Activated CD4-positive, alpha-beta T cell treated with anti-CD3 and anti-CD28 coated beads, Interleukin-2, amount 50 U/mL, for 24 hours (primary cell): ENCODE measurements at regions not wholly inside any gene's neighbourhood (a gene's known extent, or its start where the extent isn't known, plus 50 kb on each side); places are given as distances from the start of the nearest gene placed in this dataset.

Source experiments
- DNase-seq, 2 donors: peaks; one replicate each; pipeline ENCODE4 v3.0.0-alpha.2; 2020; ENCODE audit warnings: low read depth in 1 of 2, low spot score in 1 of 2

GRCh38 chr9:515665-516064 is 301.0 kb downstream of the DOCK8 start:
- DNase-seq = no peak

GRCh38 chr9:517993-518392 is 303.3 kb downstream of the DOCK8 start:
- DNase-seq = no peak

GRCh38 chr9:518540-518939 is 303.9 kb downstream of the DOCK8 start:
- no peak for DNase-seq

GRCh38 chr9:519579-519978 is 304.9 kb downstream of the DOCK8 start:
- no peak for DNase-seq

- no peak for DNase-seq
Measured at GRCh38 chr9:520302-520701, 305.6 kb downstream of the DOCK8 start.

GRCh38 chr9:522190-522589 is 307.5 kb downstream of the DOCK8 start:
- DNase-seq = no peak

- no peak for DNase-seq
Measured at GRCh38 chr9:522658-523057, 308.0 kb downstream of the DOCK8 start.

- DNase-seq = no peak
Measured at GRCh38 chr9:523444-523843, 308.8 kb downstream of the DOCK8 start.

- DNase-seq = no peak
Measured at GRCh38 chr9:524008-524407, 309.3 kb downstream of the DOCK8 start.

GRCh38 chr9:526904-527591 is 312.4 kb downstream of the DOCK8 start:
- no peak for DNase-seq

- DNase-seq = no peak
Measured at GRCh38 chr9:529731-530130, 311.8 kb upstream of the DMRT1 start.

GRCh38 chr9:530681-531080 is 310.8 kb upstream of the DMRT1 start:
- no peak for DNase-seq

- no peak for DNase-seq
Measured at GRCh38 chr9:532707-533106, 308.8 kb upstream of the DMRT1 start.

- DNase-seq = no peak
Measured at GRCh38 chr9:534886-535285, 306.6 kb upstream of the DMRT1 start.

- no peak for DNase-seq
Measured at GRCh38 chr9:535356-535755, 306.1 kb upstream of the DMRT1 start.

- no peak for DNase-seq
Measured at GRCh38 chr9:536597-537511, 304.6 kb upstream of the DMRT1 start.

- DNase-seq = no peak
Measured at GRCh38 chr9:543478-543877, 298.0 kb upstream of the DMRT1 start.

GRCh38 chr9:545480-545879 is 296.0 kb upstream of the DMRT1 start:
- DNase-seq = no peak

GRCh38 chr9:546235-546634 is 295.3 kb upstream of the DMRT1 start:
- DNase-seq = no peak

GRCh38 chr9:546797-547223 is 294.7 kb upstream of the DMRT1 start:
- no peak for DNase-seq

- no peak for DNase-seq
Measured at GRCh38 chr9:547314-547713, 294.2 kb upstream of the DMRT1 start.

GRCh38 chr9:549455-549997 is 292.0 kb upstream of the DMRT1 start:
- no peak for DNase-seq
